HepG2 (cell line): ENCODE measurements at regions not wholly inside any gene's neighbourhood (a gene's known extent, or its start where the extent isn't known, plus 50 kb on each side); places are given as distances from the start of the nearest gene placed in this dataset.

Source experiments
- CBFB ChIP-seq: sonication (generic); formaldehyde crosslinking; IDR thresholded peaks from 2 replicates; pipeline ENCODE4 v1.4.0; 2020; ENCODE audit warnings: missing genetic modification reagents
- ESRRA ChIP-seq: sonication (generic); formaldehyde crosslinking; IDR thresholded peaks from 2 replicates; pipeline ENCODE4 v1.5.1; 2020; ENCODE audit warnings: mild to moderate bottlenecking, low read depth, missing genetic modification reagents
- FOXA1 ChIP-seq, 2 experiments: fragments of 450-650 bp in 1 of 2; sonication (generic) in 1 of 2; formaldehyde crosslinking in 1 of 2; IDR thresholded peaks; 2 replicates each; pipeline versions ENCODE4 v1.4.0 to v1.6.1; 2016 to 2020; ENCODE audit warnings: missing genetic modification reagents in 1 of 2
- KDM5A ChIP-seq: fragments of 200-600 bp; sonication (generic); IDR thresholded peaks from 2 replicates; pipeline ENCODE4 v1.7.0; 2018; ENCODE audit warnings: antibody characterized with exemption, mild to moderate bottlenecking, low read length, borderline replicate concordance
- MAFK ChIP-seq, 2 experiments: IDR thresholded peaks in 1 of 2; conservative IDR thresholded peaks in 1 of 2; 2 replicates each; pipeline ENCODE4 v1.6.1; 2011; ENCODE audit warnings: improper control_type of control experiment in 2 of 2, low read length in 2 of 2
- POLR2AphosphoS2 ChIP-seq: IDR thresholded peaks from 2 replicates; pipeline ENCODE4 v1.6.1; 2011; ENCODE audit warnings: low read depth, low read length, improper control_type of control experiment
- RFX1 ChIP-seq: fragments of 450-650 bp; IDR thresholded peaks from 2 replicates; pipeline ENCODE4 v1.6.1; 2017
- TBP ChIP-seq: sonication (generic); formaldehyde crosslinking; IDR thresholded peaks from 2 replicates; pipeline ENCODE4 v1.5.0; 2020; ENCODE audit warnings: missing genetic modification reagents
- TF ChIP-seq, protein P1 (sequence below): sonication (generic); formaldehyde crosslinking; IDR thresholded peaks from 2 replicates; pipeline ENCODE4 v1.5.0; 2020; ENCODE audit warnings: mild to moderate bottlenecking, missing genetic modification reagents, moderate library complexity
- TF ChIP-seq, protein P2 (sequence below): sonication (generic); formaldehyde crosslinking; IDR thresholded peaks from 2 replicates; pipeline ENCODE4 v1.4.0; 2020; ENCODE audit warnings: missing genetic modification reagents
- TF ChIP-seq, protein P3 (sequence below): sonication (generic); formaldehyde crosslinking; IDR thresholded peaks from 2 replicates; pipeline ENCODE4 v1.4.0; 2020; ENCODE audit warnings: missing genetic modification reagents

DNA sequence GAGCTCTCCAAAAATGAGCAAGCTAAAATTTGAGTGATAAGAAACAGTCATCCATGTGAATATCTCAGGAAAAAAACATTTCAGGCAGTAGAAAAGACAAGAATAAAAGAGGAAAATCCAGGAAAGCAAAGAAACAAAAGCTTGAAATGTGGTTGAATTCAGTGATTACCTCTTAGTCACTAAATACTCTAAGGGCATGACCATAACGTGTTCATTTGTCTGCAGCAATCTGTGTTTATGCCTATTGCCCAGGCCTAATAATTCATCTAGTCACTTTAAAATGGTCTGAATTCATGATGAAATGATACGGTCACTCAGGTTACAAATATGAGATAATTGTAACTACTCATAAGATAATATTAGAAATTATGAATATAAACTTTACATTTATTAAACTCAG, 837.9 kb downstream of the STPG2 start:
- no peak for TF ChIP-seq TBP
- TF ChIP-seq, protein P1, sequence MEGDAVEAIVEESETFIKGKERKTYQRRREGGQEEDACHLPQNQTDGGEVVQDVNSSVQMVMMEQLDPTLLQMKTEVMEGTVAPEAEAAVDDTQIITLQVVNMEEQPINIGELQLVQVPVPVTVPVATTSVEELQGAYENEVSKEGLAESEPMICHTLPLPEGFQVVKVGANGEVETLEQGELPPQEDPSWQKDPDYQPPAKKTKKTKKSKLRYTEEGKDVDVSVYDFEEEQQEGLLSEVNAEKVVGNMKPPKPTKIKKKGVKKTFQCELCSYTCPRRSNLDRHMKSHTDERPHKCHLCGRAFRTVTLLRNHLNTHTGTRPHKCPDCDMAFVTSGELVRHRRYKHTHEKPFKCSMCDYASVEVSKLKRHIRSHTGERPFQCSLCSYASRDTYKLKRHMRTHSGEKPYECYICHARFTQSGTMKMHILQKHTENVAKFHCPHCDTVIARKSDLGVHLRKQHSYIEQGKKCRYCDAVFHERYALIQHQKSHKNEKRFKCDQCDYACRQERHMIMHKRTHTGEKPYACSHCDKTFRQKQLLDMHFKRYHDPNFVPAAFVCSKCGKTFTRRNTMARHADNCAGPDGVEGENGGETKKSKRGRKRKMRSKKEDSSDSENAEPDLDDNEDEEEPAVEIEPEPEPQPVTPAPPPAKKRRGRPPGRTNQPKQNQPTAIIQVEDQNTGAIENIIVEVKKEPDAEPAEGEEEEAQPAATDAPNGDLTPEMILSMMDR (CRISPR knock-in tag), result no peak
- no peak for TF ChIP-seq FOXA1 (IDR thresholded peaks at IDR 0.05)
- TF ChIP-seq FOXA1 (CRISPR knock-in tag; IDR thresholded peaks at IDR 0.05), result no peak
- TF ChIP-seq, protein P2, sequence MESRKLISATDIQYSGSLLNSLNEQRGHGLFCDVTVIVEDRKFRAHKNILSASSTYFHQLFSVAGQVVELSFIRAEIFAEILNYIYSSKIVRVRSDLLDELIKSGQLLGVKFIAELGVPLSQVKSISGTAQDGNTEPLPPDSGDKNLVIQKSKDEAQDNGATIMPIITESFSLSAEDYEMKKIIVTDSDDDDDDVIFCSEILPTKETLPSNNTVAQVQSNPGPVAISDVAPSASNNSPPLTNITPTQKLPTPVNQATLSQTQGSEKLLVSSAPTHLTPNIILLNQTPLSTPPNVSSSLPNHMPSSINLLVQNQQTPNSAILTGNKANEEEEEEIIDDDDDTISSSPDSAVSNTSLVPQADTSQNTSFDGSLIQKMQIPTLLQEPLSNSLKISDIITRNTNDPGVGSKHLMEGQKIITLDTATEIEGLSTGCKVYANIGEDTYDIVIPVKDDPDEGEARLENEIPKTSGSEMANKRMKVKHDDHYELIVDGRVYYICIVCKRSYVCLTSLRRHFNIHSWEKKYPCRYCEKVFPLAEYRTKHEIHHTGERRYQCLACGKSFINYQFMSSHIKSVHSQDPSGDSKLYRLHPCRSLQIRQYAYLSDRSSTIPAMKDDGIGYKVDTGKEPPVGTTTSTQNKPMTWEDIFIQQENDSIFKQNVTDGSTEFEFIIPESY, result no peak
- TF ChIP-seq KDM5A, result no peak
- TF ChIP-seq POLR2AphosphoS2, result no peak
- no peak for TF ChIP-seq RFX1
- TF ChIP-seq MAFK (conservative IDR thresholded peaks at IDR 0.05 in 1 of 2, IDR thresholded peaks at IDR 0.05 in 1 of 2; ENCODE audit: low read length in 2 of 2), result no peak
- TF ChIP-seq ESRRA (CRISPR knock-in tag), result no peak
- TF ChIP-seq CBFB (CRISPR knock-in tag), result no peak
- TF ChIP-seq, protein P3, sequence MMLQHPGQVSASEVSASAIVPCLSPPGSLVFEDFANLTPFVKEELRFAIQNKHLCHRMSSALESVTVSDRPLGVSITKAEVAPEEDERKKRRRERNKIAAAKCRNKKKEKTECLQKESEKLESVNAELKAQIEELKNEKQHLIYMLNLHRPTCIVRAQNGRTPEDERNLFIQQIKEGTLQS (CRISPR knock-in tag), result no peak
